GM12872 (cell line): ENCODE measurements at regions not wholly inside any gene's neighbourhood (a gene's known extent, or its start where the extent isn't known, plus 50 kb on each side); places are given as distances from the start of the nearest gene placed in this dataset.

ENCODE experiments used
- CTCF ChIP-seq: IDR thresholded peaks from 3 replicates; pipeline ENCODE4 v1.5.1; 2011; ENCODE audit warnings: low read depth, mild to moderate bottlenecking, low read length, moderate library complexity; ENCODE audit not compliant: insufficient read depth

DNA sequence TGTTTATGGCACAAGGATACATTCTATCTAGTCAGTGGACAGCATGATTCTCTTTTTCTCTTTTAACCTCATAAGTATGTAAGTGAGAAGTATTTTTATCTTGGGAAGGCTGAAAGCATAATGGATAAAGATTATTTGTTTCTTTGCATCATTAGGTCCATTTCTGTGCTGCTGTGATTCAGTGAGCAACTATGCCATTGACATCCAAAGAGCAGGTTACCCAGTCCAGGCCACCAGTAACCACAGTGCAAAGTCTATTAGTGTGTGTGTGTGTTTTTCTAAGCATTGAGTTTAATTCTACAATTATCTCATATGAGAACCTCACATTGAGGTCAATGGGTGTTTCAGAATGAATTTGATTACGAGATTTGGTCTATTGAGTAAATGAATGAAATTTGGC is 158.8 kb upstream of the DACH1 start:
- no peak for TF ChIP-seq CTCF

DNA sequence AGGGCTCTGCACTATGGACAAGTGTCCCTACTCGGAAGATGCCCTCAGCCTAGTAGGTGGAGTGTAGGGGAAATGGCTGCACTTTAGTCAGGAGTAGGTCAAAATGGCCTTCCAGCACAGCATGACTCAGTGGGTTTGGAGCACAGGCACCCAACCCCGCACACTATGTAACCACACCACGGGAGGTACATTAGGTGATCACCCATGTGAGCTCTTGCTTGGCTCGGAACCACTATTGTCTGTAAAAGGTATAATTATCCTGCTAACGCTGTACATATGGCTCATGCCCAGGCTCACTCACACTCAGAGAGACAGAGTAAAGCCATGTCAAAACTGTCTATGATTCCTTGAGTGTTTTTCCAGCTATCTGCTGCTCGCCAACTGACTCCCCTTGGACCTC is 156.9 kb upstream of the DACH1 start:
- no peak for TF ChIP-seq CTCF

DNA sequence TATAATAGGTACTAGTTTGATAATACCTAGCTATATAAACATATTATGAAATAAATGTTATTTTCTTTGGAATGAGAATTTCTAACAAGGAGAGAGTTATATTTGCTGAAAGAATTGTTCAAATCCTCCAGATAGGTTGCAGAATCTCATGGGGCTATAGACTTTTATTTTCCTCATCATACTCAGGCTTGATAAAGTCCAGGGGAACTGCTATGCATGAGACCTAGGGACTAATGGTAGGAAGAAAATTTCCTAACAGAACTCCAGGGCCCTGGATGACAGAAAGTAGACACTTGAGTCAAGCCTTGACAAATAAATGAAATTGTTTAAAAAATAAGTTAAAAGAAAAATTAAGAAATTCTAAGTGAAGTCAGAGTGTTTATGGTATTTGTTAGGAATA is 138.5 kb upstream of the DACH1 start:
- no peak for TF ChIP-seq CTCF

- no peak for TF ChIP-seq CTCF
Measured at GRCh38 chr13:72004784-72005374, 137.9 kb upstream of the DACH1 start.

DNA sequence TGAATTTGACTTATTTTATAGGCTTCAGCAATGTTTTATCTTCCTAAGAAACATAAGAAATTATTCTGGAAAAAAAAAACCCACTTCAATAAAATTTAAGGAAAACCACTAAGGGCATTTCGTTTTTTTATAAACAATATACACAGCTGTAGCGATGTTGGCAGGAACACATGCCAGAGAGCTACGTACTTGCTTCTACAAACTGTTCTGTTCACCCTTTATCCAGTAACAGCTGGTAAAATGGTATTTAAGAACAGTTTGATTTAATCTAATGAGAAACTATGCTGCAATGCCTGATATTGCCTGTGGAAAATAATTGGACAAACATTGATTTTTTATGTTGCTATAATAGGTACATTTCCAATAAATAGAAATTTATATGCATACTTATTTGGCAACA is 137.2 kb upstream of the DACH1 start:
- no peak for TF ChIP-seq CTCF

GRCh38 chr13:71998223-71998622 is 131.2 kb upstream of the DACH1 start:
- TF ChIP-seq CTCF, result no peak

DNA sequence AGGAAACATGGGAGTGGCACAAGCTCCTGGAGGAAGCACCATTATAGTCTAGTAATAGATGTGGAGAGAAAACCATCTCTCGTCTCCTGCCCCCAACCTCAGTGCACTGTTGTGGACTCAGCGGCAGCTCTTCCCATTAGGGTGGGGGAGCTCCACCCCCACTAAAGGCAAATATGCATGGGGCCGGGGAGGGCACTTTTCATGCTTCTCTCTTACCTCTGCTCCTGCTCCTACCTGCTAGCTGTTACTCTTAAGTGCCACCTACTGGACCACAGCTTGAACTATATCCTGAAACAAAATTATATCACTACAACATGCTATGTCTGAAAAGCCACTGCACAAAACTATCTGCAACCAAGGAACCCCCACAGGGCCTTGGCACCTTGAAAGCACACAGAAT is 112.6 kb upstream of the DACH1 start:
- TF ChIP-seq CTCF, result peak; percentile 51
